CD14-positive monocyte (primary cell): ENCODE measurements at regions not wholly inside any gene's neighbourhood (a gene's known extent, or its start where the extent isn't known, plus 50 kb on each side); places are given as distances from the start of the nearest gene placed in this dataset.

Source experiments
- DNase-seq, 3 donors: peaks; one replicate each; pipeline ENCODE4 v3.0.0-alpha.2; 2011 to 2022
- H2AFZ ChIP-seq: 2 replicates; pipeline ENCODE4 v1.6.0; 2012; ENCODE audit warnings: mild to moderate bottlenecking, low read depth, low read length, inconsistent platforms; ENCODE audit not compliant: insufficient read depth, poor library complexity, severe bottlenecking
- H3K27ac ChIP-seq, 2 donors: 1 replicate in 1 of 2; 2 replicates in 1 of 2; pipeline ENCODE4 v1.5.1; 2012 to 2013; ENCODE audit warnings: low read length in 2 of 2, control low read depth in 1 of 2, inconsistent platforms in 1 of 2, low read depth in 1 of 2, mild to moderate bottlenecking in 1 of 2
- H3K27me3 ChIP-seq, 2 donors: one replicate each; pipeline versions ENCODE4 v1.6.0 to v1.6.1; 2011 to 2013; ENCODE audit warnings: low read length in 2 of 2; ENCODE audit not compliant: control insufficient read depth in 2 of 2, insufficient read depth in 2 of 2
- H3K36me3 ChIP-seq, 2 donors: replicated peaks in 1 of 2; 1 replicate in 1 of 2; 2 replicates in 1 of 2; pipeline versions ENCODE4 v1.5.1 to v1.6.1; 2012 to 2013; ENCODE audit warnings: low read length in 2 of 2, control low read depth in 1 of 2, inconsistent platforms in 1 of 2, mild to moderate bottlenecking in 1 of 2; ENCODE audit not compliant: insufficient read depth in 2 of 2, control insufficient read depth in 1 of 2
- H3K4me1 ChIP-seq, 2 donors: 1 replicate in 1 of 2; 2 replicates in 1 of 2; pipeline versions ENCODE4 v1.5.1 to v1.6.1; 2012 to 2013; ENCODE audit warnings: low read length in 2 of 2, control low read depth in 1 of 2, inconsistent platforms in 1 of 2, mild to moderate bottlenecking in 1 of 2, moderate library complexity in 1 of 2; ENCODE audit not compliant: insufficient read depth in 2 of 2, control insufficient read depth in 1 of 2
- H3K4me2 ChIP-seq: replicated peaks from 2 replicates; pipeline ENCODE3; 2012; ENCODE audit warnings: low read length, moderate library complexity, mild to moderate bottlenecking; ENCODE audit not compliant: poor library complexity, severe bottlenecking; ENCODE audit errors: extremely low read depth
- H3K4me3 ChIP-seq, 3 experiments: fragments of 200-600 bp in 1 of 3; sonication (generic) in 1 of 3; replicated peaks in 1 of 3; 1 replicate in 2 of 3; 2 replicates in 1 of 3; pipeline ENCODE4 v1.5.1; 2011 to 2013; ENCODE audit warnings: low read length in 3 of 3, mild to moderate bottlenecking in 3 of 3, control low read depth in 2 of 3, low read depth in 2 of 3, inconsistent platforms in 1 of 3, moderate library complexity in 1 of 3
- H3K79me2 ChIP-seq: 2 replicates; pipeline ENCODE4 v1.6.0; 2012; ENCODE audit warnings: mild to moderate bottlenecking, control low read depth, inconsistent platforms, low read length, moderate library complexity; ENCODE audit not compliant: insufficient read depth
- H3K9ac ChIP-seq: 2 replicates; pipeline ENCODE4 v1.6.0; 2017; ENCODE audit warnings: low read length, mild to moderate bottlenecking; ENCODE audit not compliant: insufficient read depth, poor library complexity, severe bottlenecking
- H3K9me3 ChIP-seq, 2 donors: replicated peaks in 1 of 2; 1 replicate in 1 of 2; 2 replicates in 1 of 2; pipeline versions ENCODE4 v1.5.1 to v1.6.1; 2012 to 2013; ENCODE audit warnings: low read length in 2 of 2, control low read depth in 1 of 2; ENCODE audit not compliant: control insufficient read depth in 1 of 2, insufficient read depth in 1 of 2
- H4K20me1 ChIP-seq: 2 replicates; pipeline ENCODE4 v1.6.0; 2012; ENCODE audit warnings: mild to moderate bottlenecking, low read length, control low read depth, moderate library complexity; ENCODE audit not compliant: insufficient read depth
- H3K27ac Mint-ChIP-seq, 7 donors: one replicate each; pipeline ENCODE4 v1.8.0; 2020; ENCODE audit warnings: mild to moderate bottlenecking in 7 of 7, mixed read lengths in 7 of 7, moderate library complexity in 6 of 7, inconsistent platforms in 2 of 7
- H3K27me3 Mint-ChIP-seq, 3 donors: one replicate each; pipeline ENCODE4 v1.8.0; 2021 to 2022; ENCODE audit warnings: low read depth in 3 of 3, mild to moderate bottlenecking in 3 of 3, mixed read lengths in 3 of 3, moderate library complexity in 3 of 3, inconsistent platforms in 1 of 3
- H3K36me3 Mint-ChIP-seq, 2 donors: one replicate each; pipeline ENCODE4 v1.8.0; 2020; ENCODE audit warnings: mixed read lengths in 2 of 2, inconsistent platforms in 1 of 2, mild to moderate bottlenecking in 1 of 2
- H3K4me1 Mint-ChIP-seq: one replicate; pipeline ENCODE4 v1.8.0; 2020; ENCODE audit warnings: mild to moderate bottlenecking, mixed read lengths
- H3K4me3 Mint-ChIP-seq, 2 donors: one replicate each; pipeline ENCODE4 v1.8.0; 2020; ENCODE audit warnings: mild to moderate bottlenecking in 2 of 2, mixed read lengths in 2 of 2, moderate library complexity in 1 of 2
- H3K9me3 Mint-ChIP-seq, 7 donors: one replicate each; pipeline ENCODE4 v1.8.0; 2020 to 2022; ENCODE audit warnings: mixed read lengths in 7 of 7, mild to moderate bottlenecking in 6 of 7, moderate library complexity in 6 of 7, inconsistent platforms in 2 of 7
- WGBS: methylation state at CpG from one replicate; pipeline ENCODE4 v1.1.5; 2013; ENCODE audit warnings: missing lambda C conversion rate; ENCODE audit not compliant: insufficient coverage; 5-methylcytosine and 5-hydroxymethylcytosine counted together
- intact Hi-C, 2 donors: fragments of 100-400 bp; cut with micrococcal nuclease; formaldehyde crosslinking; loops; one replicate each; pipeline versions ENCODE4 v1.15.0 to v1.15.1; 2023
- TF ChIP-seq, protein P1 (sequence below): fragments of 200-600 bp; IDR thresholded peaks from one replicate; pipeline ENCODE4 v1.8.0; 2022; ENCODE audit warnings: antibody characterized with exemption, mild to moderate bottlenecking

DNA sequence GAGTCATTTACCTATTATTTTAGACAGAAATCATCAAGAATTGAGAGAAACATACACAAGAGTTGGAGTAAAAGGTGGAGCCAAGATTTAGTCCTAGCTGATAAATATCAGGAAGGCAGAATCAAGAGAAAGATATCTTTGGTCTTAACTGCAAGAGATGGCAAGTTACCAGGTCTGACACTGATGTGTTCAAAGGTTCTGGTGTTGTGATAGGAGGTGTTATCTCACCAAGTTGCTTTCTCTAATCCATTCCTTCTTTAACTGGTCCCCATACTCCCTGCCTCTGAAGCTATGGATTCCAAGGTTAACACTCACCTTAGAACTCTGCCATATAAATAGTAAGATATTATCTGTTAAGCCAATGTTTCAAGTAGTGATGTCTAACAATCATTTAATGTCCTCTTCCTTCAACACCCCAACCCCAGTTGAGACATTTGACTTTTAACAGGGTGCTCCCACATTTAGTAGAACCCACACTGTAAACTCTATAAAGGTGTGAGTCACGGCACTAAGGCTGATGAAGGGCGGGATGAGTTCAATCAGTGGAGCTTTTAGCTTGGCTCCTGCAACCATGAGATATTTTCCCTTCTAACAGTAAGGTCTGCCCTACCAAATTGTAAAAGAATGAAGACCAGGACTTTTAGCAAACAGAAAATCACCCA lies 333.7 kb downstream of the RND3 start:
- no peaks in the 10 kb centered on the region for H3K27me3 ChIP-seq
- no peak overlapping the region for H3K9ac ChIP-seq
- H3K36me3 Mint-ChIP-seq, result no peaks in the 10 kb centered on the region
- H3K9me3 ChIP-seq, result no peaks in the 10 kb centered on the region
- no peak overlapping the region for H3K27ac Mint-ChIP-seq
- intact Hi-C loops, result no loop called here
- WGBS, result 92% methylated on average over 2 of the region's 2 CpGs
- H2AFZ ChIP-seq, result no peak overlapping the region
- no peak overlapping the region for H3K4me3 ChIP-seq
- no peak for DNase-seq
- no peaks in the 10 kb centered on the region for H3K36me3 ChIP-seq
- no peak overlapping the region for H3K27ac ChIP-seq
- H3K9me3 Mint-ChIP-seq, result peaks cover 0 to 7% (median 0%) of the 10 kb centered on the region in 7 donors
- H4K20me1 ChIP-seq, result no peaks in the 10 kb centered on the region
- H3K27me3 Mint-ChIP-seq, result peaks cover 0 to 1% (median 0%) of the 10 kb centered on the region in 3 donors
- no peaks in the 10 kb centered on the region for H3K4me1 Mint-ChIP-seq
- H3K4me3 Mint-ChIP-seq, result no peak overlapping the region
- TF ChIP-seq, protein P1, sequence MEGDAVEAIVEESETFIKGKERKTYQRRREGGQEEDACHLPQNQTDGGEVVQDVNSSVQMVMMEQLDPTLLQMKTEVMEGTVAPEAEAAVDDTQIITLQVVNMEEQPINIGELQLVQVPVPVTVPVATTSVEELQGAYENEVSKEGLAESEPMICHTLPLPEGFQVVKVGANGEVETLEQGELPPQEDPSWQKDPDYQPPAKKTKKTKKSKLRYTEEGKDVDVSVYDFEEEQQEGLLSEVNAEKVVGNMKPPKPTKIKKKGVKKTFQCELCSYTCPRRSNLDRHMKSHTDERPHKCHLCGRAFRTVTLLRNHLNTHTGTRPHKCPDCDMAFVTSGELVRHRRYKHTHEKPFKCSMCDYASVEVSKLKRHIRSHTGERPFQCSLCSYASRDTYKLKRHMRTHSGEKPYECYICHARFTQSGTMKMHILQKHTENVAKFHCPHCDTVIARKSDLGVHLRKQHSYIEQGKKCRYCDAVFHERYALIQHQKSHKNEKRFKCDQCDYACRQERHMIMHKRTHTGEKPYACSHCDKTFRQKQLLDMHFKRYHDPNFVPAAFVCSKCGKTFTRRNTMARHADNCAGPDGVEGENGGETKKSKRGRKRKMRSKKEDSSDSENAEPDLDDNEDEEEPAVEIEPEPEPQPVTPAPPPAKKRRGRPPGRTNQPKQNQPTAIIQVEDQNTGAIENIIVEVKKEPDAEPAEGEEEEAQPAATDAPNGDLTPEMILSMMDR, result no peak
- no peak overlapping the region for H3K4me2 ChIP-seq
- no peaks in the 10 kb centered on the region for H3K4me1 ChIP-seq
- no peaks in the 10 kb centered on the region for H3K79me2 ChIP-seq

DNA sequence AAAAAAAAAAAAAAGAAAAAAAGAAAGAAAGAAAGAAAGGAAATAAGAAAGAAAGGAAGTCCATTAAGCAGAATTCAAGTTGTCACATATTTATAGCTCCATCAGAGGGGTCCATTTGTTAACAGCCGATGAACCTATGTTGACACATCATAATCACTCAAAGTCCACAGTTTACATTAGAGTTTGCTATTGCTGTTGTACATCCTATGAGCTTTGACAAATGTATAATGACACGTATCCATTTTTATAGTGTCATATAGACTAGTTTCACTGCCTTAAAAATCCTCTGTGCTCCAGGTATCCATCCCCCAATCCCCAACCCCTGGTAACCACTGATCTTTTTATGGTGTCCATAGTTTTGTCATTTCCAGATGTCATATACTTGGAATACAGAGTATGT lies 335.2 kb downstream of the RND3 start:
- Histone ChIP-seq H3K27ac (no peak overlapping the region), H2AFZ (no peak overlapping the region), H4K20me1 (no peaks in the 10 kb centered on the region), H3K9ac (no peak overlapping the region), H3K36me3 (no peaks in the 10 kb centered on the region), H3K4me3 (no peak overlapping the region), H3K4me1 (no peaks in the 10 kb centered on the region), H3K79me2 (no peaks in the 10 kb centered on the region), H3K4me2 (no peak overlapping the region), H3K9me3 (peaks cover 7 to 11% of the 10 kb centered on the region in 2 donors), H3K27me3 (no peaks in the 10 kb centered on the region)
- Mint-ChIP-seq H3K27ac (no peak overlapping the region), H3K4me1 (no peaks in the 10 kb centered on the region), H3K36me3 (no peaks in the 10 kb centered on the region), H3K27me3 (peaks cover 0 to 1% (median 0%) of the 10 kb centered on the region in 3 donors), H3K9me3 (peaks cover 0 to 19% (median 3%) of the 10 kb centered on the region in 7 donors), H3K4me3 (no peak overlapping the region)
- no peak for DNase-seq
- intact Hi-C loops, result no loop called here
- TF ChIP-seq, protein P1, result no peak
- no CpG with 5 or more reads among the region's 2 CpGs for WGBS
